T-helper 17 cell (primary cell): ENCODE measurements at regions not wholly inside any gene's neighbourhood (a gene's known extent, or its start where the extent isn't known, plus 50 kb on each side); places are given as distances from the start of the nearest gene placed in this dataset.

Experiments
- ATAC-seq: fragments of 150-1000 bp; cut with Tn5 transposase; 2 replicates; pipeline ENCODE4 v1.10.0; 2021; ENCODE audit warnings: mild to moderate bottlenecking, moderate library complexity
- DNase-seq, 3 donors: peaks; one replicate each; pipeline versions ENCODE4 v3.0.0 to v3.0.0-alpha.2; 2020 to 2021
- H3K9me3 ChIP-seq: one replicate; pipeline ENCODE4 v1.7.0; 2013; ENCODE audit warnings: low read length, mild to moderate bottlenecking; ENCODE audit not compliant: control insufficient read depth, poor library complexity, severe bottlenecking
- H3K27ac Mint-ChIP-seq: one replicate; pipeline ENCODE4 v1.8.0; 2022; ENCODE audit warnings: mild to moderate bottlenecking, moderate library complexity, mixed read lengths
- H3K27me3 Mint-ChIP-seq: one replicate; pipeline ENCODE4 v1.8.0; 2022; ENCODE audit warnings: mixed read lengths
- H3K36me3 Mint-ChIP-seq: one replicate; pipeline ENCODE4 v1.8.0; 2022; ENCODE audit warnings: low read depth, mixed read lengths
- H3K4me1 Mint-ChIP-seq: one replicate; pipeline ENCODE4 v1.8.0; 2022; ENCODE audit warnings: mild to moderate bottlenecking, mixed read lengths
- H3K4me3 Mint-ChIP-seq: one replicate; pipeline ENCODE4 v1.8.0; 2022; ENCODE audit warnings: mild to moderate bottlenecking, moderate library complexity, mixed read lengths

GRCh38 chr9:23079798-23080197 lies 633.2 kb downstream of the DMRTA1 start:
- DNase-seq (no peak), ATAC-seq (no peak)
- H3K27me3 Mint-ChIP-seq = no peaks in the 10 kb centered on the region
- H3K27ac Mint-ChIP-seq = no peak overlapping the region
- no peaks in the 10 kb centered on the region for H3K36me3 Mint-ChIP-seq
- no peaks in the 10 kb centered on the region for H3K4me1 Mint-ChIP-seq
- no peak overlapping the region for H3K4me3 Mint-ChIP-seq
- H3K9me3 ChIP-seq = no peaks in the 10 kb centered on the region

- no peaks in the 10 kb centered on the region for H3K27me3 Mint-ChIP-seq
- no peaks in the 10 kb centered on the region for H3K36me3 Mint-ChIP-seq
- ATAC-seq (no peak), DNase-seq (no peak)
- no peak overlapping the region for H3K27ac Mint-ChIP-seq
- H3K9me3 ChIP-seq = no peaks in the 10 kb centered on the region
- no peak overlapping the region for H3K4me3 Mint-ChIP-seq
- no peaks in the 10 kb centered on the region for H3K4me1 Mint-ChIP-seq
Observed at GRCh38 chr9:23081377-23081776, 634.8 kb downstream of the DMRTA1 start.

- Mint-ChIP-seq H3K4me1 (no peaks in the 10 kb centered on the region), H3K27ac (no peak overlapping the region), H3K4me3 (no peak overlapping the region), H3K27me3 (no peaks in the 10 kb centered on the region), H3K36me3 (no peaks in the 10 kb centered on the region)
- DNase-seq (no peak), ATAC-seq (no peak)
- H3K9me3 ChIP-seq = no peaks in the 10 kb centered on the region
Observed at GRCh38 chr9:23088932-23089364, 642.3 kb downstream of the DMRTA1 start.

- Mint-ChIP-seq H3K36me3 (no peaks in the 10 kb centered on the region), H3K27ac (no peak overlapping the region), H3K27me3 (no peaks in the 10 kb centered on the region)
Observed at GRCh38 chr9:23117616-23118015, 671.0 kb downstream of the DMRTA1 start.

GRCh38 chr9:23120630-23121029 lies 674.0 kb downstream of the DMRTA1 start:
- H3K4me3 Mint-ChIP-seq = no peak overlapping the region
- no peaks in the 10 kb centered on the region for H3K27me3 Mint-ChIP-seq
- no peak overlapping the region for H3K27ac Mint-ChIP-seq
- no peaks in the 10 kb centered on the region for H3K4me1 Mint-ChIP-seq
- H3K9me3 ChIP-seq = no peaks in the 10 kb centered on the region
- DNase-seq (no peak), ATAC-seq (no peak)
- H3K36me3 Mint-ChIP-seq = no peaks in the 10 kb centered on the region

More at GRCh38 chr9:23117616-23118015, 671.0 kb downstream of the DMRTA1 start:
- DNase-seq (no peak), ATAC-seq (no peak)
- Mint-ChIP-seq H3K4me1 (no peaks in the 10 kb centered on the region), H3K4me3 (no peak overlapping the region)
- no peaks in the 10 kb centered on the region for H3K9me3 ChIP-seq

GRCh38 chr9:23123048-23123632 lies 676.5 kb downstream of the DMRTA1 start:
- Mint-ChIP-seq H3K27ac (no peak overlapping the region), H3K27me3 (no peaks in the 10 kb centered on the region), H3K4me1 (no peaks in the 10 kb centered on the region), H3K4me3 (no peak overlapping the region), H3K36me3 (no peaks in the 10 kb centered on the region)
- no peak for DNase-seq
- no peaks in the 10 kb centered on the region for H3K9me3 ChIP-seq
- ATAC-seq = no peak

- Mint-ChIP-seq H3K27ac (no peak overlapping the region), H3K4me1 (no peaks in the 10 kb centered on the region), H3K4me3 (no peak overlapping the region), H3K27me3 (no peaks in the 10 kb centered on the region), H3K36me3 (no peaks in the 10 kb centered on the region)
- DNase-seq (no peak), ATAC-seq (no peak)
- no peaks in the 10 kb centered on the region for H3K9me3 ChIP-seq
Observed at GRCh38 chr9:23145467-23145866, 680.6 kb downstream of the ELAVL2 start.

- H3K4me3 Mint-ChIP-seq = no peak overlapping the region
- no peak overlapping the region for H3K27ac Mint-ChIP-seq
- DNase-seq (no peak), ATAC-seq (no peak)
- no peaks in the 10 kb centered on the region for H3K27me3 Mint-ChIP-seq
- H3K4me1 Mint-ChIP-seq = no peaks in the 10 kb centered on the region
- no peaks in the 10 kb centered on the region for H3K9me3 ChIP-seq
- H3K36me3 Mint-ChIP-seq = no peaks in the 10 kb centered on the region
Observed at GRCh38 chr9:23153058-23153457, 673.0 kb downstream of the ELAVL2 start.

GRCh38 chr9:23160491-23160890 lies 665.5 kb downstream of the ELAVL2 start:
- Mint-ChIP-seq H3K27ac (no peak overlapping the region), H3K27me3 (no peaks in the 10 kb centered on the region), H3K4me1 (no peaks in the 10 kb centered on the region), H3K36me3 (no peaks in the 10 kb centered on the region), H3K4me3 (no peak overlapping the region)
- ATAC-seq = no peak
- H3K9me3 ChIP-seq = no peaks in the 10 kb centered on the region
- DNase-seq = no peak

GRCh38 chr9:23160952-23161469 lies 665.0 kb downstream of the ELAVL2 start:
- Mint-ChIP-seq H3K4me3 (no peak overlapping the region), H3K27ac (no peak overlapping the region), H3K4me1 (no peaks in the 10 kb centered on the region), H3K27me3 (no peaks in the 10 kb centered on the region), H3K36me3 (no peaks in the 10 kb centered on the region)
- ATAC-seq = no peak
- H3K9me3 ChIP-seq = no peaks in the 10 kb centered on the region
- DNase-seq = no peak

GRCh38 chr9:23162789-23163188 lies 663.3 kb downstream of the ELAVL2 start:
- no peaks in the 10 kb centered on the region for H3K36me3 Mint-ChIP-seq
- H3K27me3 Mint-ChIP-seq = no peaks in the 10 kb centered on the region
- DNase-seq (no peak), ATAC-seq (no peak)
- no peaks in the 10 kb centered on the region for H3K4me1 Mint-ChIP-seq
- H3K4me3 Mint-ChIP-seq = no peak overlapping the region
- H3K27ac Mint-ChIP-seq = no peak overlapping the region
- H3K9me3 ChIP-seq = no peaks in the 10 kb centered on the region

GRCh38 chr9:23171479-23171878 lies 654.6 kb downstream of the ELAVL2 start:
- Mint-ChIP-seq H3K36me3 (no peaks in the 10 kb centered on the region), H3K27me3 (no peaks in the 10 kb centered on the region), H3K27ac (no peak overlapping the region), H3K4me1 (no peaks in the 10 kb centered on the region), H3K4me3 (no peak overlapping the region)
- no peak for ATAC-seq
- H3K9me3 ChIP-seq = no peaks in the 10 kb centered on the region
- DNase-seq = no peak

- ATAC-seq (no peak), DNase-seq (no peak)
- Mint-ChIP-seq H3K27ac (no peak overlapping the region), H3K4me3 (no peak overlapping the region), H3K36me3 (no peaks in the 10 kb centered on the region), H3K4me1 (no peaks in the 10 kb centered on the region), H3K27me3 (no peaks in the 10 kb centered on the region)
- no peaks in the 10 kb centered on the region for H3K9me3 ChIP-seq
Observed at GRCh38 chr9:23172206-23172605, 653.8 kb downstream of the ELAVL2 start.

GRCh38 chr9:23172979-23173637 lies 652.9 kb downstream of the ELAVL2 start:
- no peak overlapping the region for H3K4me3 Mint-ChIP-seq
- no peaks in the 10 kb centered on the region for H3K36me3 Mint-ChIP-seq
- no peaks in the 10 kb centered on the region for H3K27me3 Mint-ChIP-seq
- DNase-seq (no peak), ATAC-seq (no peak)
- no peak overlapping the region for H3K27ac Mint-ChIP-seq
- no peaks in the 10 kb centered on the region for H3K4me1 Mint-ChIP-seq
- no peaks in the 10 kb centered on the region for H3K9me3 ChIP-seq
